ENCODE measurements at regions not wholly inside any gene's neighbourhood (a gene's known extent, or its start where the extent isn't known, plus 50 kb on each side); places are given as distances from the start of the nearest gene placed in this dataset.

DNA sequence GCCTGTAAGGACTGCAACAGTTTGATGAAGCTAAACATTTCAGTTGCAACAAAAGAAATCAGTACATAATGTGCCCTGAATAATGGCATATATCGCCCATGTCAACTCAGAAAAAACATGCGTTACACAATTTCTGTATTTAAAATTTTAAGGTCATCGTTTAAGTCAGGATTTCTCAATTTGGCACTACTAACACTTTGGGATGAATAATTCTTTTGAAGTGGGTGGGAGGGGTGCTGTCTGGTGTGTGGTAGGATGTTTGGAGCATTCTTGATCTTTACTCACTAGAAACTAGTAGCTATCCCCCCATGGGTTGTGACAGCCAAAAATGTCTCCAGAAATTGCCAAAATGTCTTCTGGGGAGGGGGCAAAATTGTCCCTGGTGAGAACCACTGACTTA is 50.7 kb upstream of the CNTNAP4 start:
- TF ChIP-seq CTCF (IDR thresholded peaks at IDR 0.05) (no peak), POLR2A (IDR thresholded peaks at IDR 0.05) (no peak), EP300 (IDR thresholded peaks at IDR 0.05) (no peak)
